Rectal smooth muscle tissue (tissue), 1 donor: ENCODE measurements at regions not wholly inside any gene's neighbourhood (a gene's known extent, or its start where the extent isn't known, plus 50 kb on each side); places are given as distances from the start of the nearest gene placed in this dataset.

Source experiments
- H3K27ac ChIP-seq: one replicate; pipeline ENCODE4 v1.7.0; 2013; ENCODE audit warnings: low read depth, low read length, inconsistent platforms
- H3K27me3 ChIP-seq: one replicate; pipeline ENCODE4 v1.7.0; 2013; ENCODE audit warnings: low read length; ENCODE audit not compliant: control insufficient read depth, insufficient read depth
- H3K36me3 ChIP-seq: one replicate; pipeline ENCODE4 v1.7.0; 2013; ENCODE audit warnings: low read length; ENCODE audit not compliant: control insufficient read depth, insufficient read depth
- H3K4me1 ChIP-seq: one replicate; pipeline ENCODE4 v1.7.0; 2013; ENCODE audit warnings: low read length; ENCODE audit not compliant: control insufficient read depth, insufficient read depth
- H3K4me3 ChIP-seq: one replicate; pipeline ENCODE4 v1.7.0; 2013; ENCODE audit warnings: low read length
- H3K9ac ChIP-seq: one replicate; pipeline ENCODE4 v1.7.0; 2013; ENCODE audit warnings: low read length

DNA sequence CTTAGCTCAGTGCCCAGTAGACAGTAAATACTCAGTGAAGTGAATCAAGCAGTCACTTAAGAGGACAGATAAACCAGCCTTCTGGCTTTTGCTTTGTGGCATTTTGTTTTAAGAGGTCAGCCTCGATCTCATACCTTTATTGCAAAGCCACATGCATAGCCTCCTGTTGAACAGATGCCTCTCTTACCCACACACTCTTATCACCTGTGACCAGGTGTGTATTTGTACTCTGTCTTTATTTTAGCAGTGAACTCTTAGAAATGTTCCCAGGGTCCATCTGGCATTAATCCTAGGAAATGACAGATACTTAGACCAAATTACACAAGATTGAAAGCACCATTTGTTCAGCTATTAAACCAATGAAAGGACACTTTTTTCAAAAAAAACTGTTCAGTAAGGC, 1426.5 kb downstream of the CDH11 start:
- Histone ChIP-seq H3K27ac (no peak overlapping the region), H3K9ac (no peak overlapping the region), H3K27me3 (no peaks in the 10 kb centered on the region), H3K4me1 (no peaks in the 10 kb centered on the region), H3K4me3 (no peak overlapping the region), H3K36me3 (no peaks in the 10 kb centered on the region)

GRCh38 chr16:63690961-63691360, 1430.9 kb downstream of the CDH11 start:
- Histone ChIP-seq H3K27me3 (no peaks in the 10 kb centered on the region), H3K4me1 (no peaks in the 10 kb centered on the region), H3K9ac (no peak overlapping the region), H3K36me3 (no peaks in the 10 kb centered on the region), H3K27ac (no peak overlapping the region), H3K4me3 (no peak overlapping the region)

DNA sequence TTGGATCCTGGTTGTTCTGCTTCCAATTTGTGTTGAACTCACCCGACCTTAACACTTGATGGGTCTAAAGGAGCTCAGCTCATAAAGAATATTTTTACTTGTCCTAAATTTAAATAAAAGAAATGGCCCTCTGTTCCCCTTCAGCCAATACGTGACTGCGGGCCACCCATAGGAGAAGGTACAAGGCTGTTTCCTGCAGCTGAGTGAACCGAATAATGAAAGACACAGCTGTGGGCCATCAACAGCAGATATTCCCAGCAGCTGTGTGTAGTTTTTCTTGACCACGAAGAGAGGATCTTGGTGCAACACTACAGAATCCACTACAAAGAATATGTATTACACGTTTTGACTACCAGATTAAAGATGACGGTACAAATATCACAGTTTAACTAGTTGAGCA, 1431.6 kb downstream of the CDH11 start:
- H3K27ac ChIP-seq = no peak overlapping the region
- no peak overlapping the region for H3K9ac ChIP-seq
- H3K4me1 ChIP-seq = no peaks in the 10 kb centered on the region
- H3K36me3 ChIP-seq = no peaks in the 10 kb centered on the region
- H3K27me3 ChIP-seq = no peaks in the 10 kb centered on the region
- no peak overlapping the region for H3K4me3 ChIP-seq

- no peak overlapping the region for H3K27ac ChIP-seq
- no peaks in the 10 kb centered on the region for H3K27me3 ChIP-seq
- no peak overlapping the region for H3K4me3 ChIP-seq
- H3K36me3 ChIP-seq = no peaks in the 10 kb centered on the region
- no peak overlapping the region for H3K9ac ChIP-seq
- H3K4me1 ChIP-seq = no peaks in the 10 kb centered on the region
Measured at GRCh38 chr16:63689068-63689467, 1432.8 kb downstream of the CDH11 start.

DNA sequence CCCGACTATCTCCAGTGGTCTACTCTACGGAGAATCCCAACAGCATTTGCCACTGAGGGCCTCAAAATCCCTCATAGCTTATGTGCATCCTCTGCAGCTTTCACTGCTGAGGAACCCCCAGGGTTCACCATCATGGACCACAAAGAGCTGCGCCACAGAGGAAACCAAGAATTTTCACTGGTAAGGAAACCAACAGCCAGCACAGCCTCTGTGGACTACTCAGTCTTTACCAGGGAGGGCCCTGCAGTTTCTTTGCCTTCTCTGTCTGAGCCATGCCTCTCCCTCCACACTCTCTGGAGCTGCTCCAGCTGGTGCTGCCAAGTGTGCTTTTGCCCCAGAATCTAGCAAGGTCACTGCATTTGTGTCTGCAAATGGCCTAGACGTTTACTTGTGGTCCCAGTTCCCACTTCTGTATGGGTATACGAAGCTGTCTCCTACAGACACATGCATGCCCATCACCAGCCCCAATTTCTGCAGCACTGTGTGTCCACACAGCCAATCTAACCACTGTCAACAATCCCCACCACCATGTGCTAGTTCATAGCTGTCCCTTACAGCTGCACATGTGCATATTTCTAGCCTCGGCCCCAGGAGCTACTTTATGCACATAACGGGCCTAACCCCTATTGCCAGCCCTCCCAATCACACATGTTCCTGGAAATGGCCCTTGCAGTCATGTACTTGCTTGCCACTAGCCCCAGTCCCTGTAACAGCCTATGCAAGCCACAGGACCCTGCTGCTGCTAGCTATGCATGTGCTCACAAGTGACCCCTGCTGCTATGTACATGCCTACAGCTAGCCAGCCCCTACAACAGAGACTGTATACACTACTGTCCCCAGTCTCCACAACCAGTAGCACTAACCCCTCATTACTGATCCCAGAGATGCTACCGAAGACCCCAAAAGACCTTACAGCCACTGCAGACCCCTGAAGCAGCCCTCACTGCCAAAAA, 1437.4 kb downstream of the CDH11 start:
- Histone ChIP-seq H3K4me3 (no peak overlapping the region), H3K9ac (no peak overlapping the region), H3K4me1 (no peaks in the 10 kb centered on the region), H3K27ac (no peak overlapping the region), H3K27me3 (no peaks in the 10 kb centered on the region), H3K36me3 (no peaks in the 10 kb centered on the region)

- H3K4me1 ChIP-seq = no peaks in the 10 kb centered on the region
- no peaks in the 10 kb centered on the region for H3K27me3 ChIP-seq
- no peak overlapping the region for H3K27ac ChIP-seq
- H3K36me3 ChIP-seq = no peaks in the 10 kb centered on the region
- no peak overlapping the region for H3K9ac ChIP-seq
- H3K4me3 ChIP-seq = no peak overlapping the region
Measured at GRCh38 chr16:63682844-63683243, 1439.0 kb downstream of the CDH11 start.

- H3K4me1 ChIP-seq = no peaks in the 10 kb centered on the region
- H3K4me3 ChIP-seq = no peak overlapping the region
- H3K36me3 ChIP-seq = no peaks in the 10 kb centered on the region
- no peaks in the 10 kb centered on the region for H3K27me3 ChIP-seq
- no peak overlapping the region for H3K9ac ChIP-seq
- no peak overlapping the region for H3K27ac ChIP-seq
Measured at GRCh38 chr16:63672493-63672892, 1449.4 kb downstream of the CDH11 start.

DNA sequence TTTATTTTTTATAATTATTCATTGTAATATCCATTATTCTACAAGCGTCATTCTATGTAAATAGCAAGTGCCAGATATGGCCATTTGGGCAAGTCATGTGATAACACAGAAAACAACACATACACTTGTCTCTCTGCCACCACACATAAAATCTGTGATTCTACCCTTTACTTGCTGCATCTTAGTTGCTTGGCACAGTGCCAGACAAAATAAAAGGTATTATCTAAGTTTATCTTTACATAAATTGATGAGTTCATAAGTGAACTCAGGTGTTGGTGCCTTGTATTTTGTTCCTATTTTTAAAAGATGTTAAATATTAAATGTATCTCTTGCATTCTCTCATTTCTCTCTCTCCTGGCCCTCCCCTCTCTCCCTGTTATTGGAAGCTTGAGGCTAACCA, 1458.7 kb downstream of the CDH11 start:
- Histone ChIP-seq H3K27me3 (no peaks in the 10 kb centered on the region), H3K4me3 (no peak overlapping the region), H3K36me3 (no peaks in the 10 kb centered on the region), H3K27ac (no peak overlapping the region), H3K4me1 (no peaks in the 10 kb centered on the region), H3K9ac (no peak overlapping the region)

- H3K36me3 ChIP-seq = no peaks in the 10 kb centered on the region
- H3K4me3 ChIP-seq = no peak overlapping the region
- H3K4me1 ChIP-seq = no peaks in the 10 kb centered on the region
- no peak overlapping the region for H3K9ac ChIP-seq
- no peak overlapping the region for H3K27ac ChIP-seq
- H3K27me3 ChIP-seq = no peaks in the 10 kb centered on the region
Measured at GRCh38 chr16:63655846-63656245, 1466.0 kb downstream of the CDH11 start.

GRCh38 chr16:63653044-63653839, 1468.6 kb downstream of the CDH11 start:
- Histone ChIP-seq H3K4me3 (no peak overlapping the region), H3K27ac (no peak overlapping the region), H3K27me3 (no peaks in the 10 kb centered on the region), H3K4me1 (no peaks in the 10 kb centered on the region), H3K9ac (no peak overlapping the region), H3K36me3 (no peaks in the 10 kb centered on the region)

GRCh38 chr16:63652091-63652490, 1469.8 kb downstream of the CDH11 start:
- no peak overlapping the region for H3K27ac ChIP-seq
- H3K4me1 ChIP-seq = no peaks in the 10 kb centered on the region
- no peaks in the 10 kb centered on the region for H3K36me3 ChIP-seq
- H3K9ac ChIP-seq = no peak overlapping the region
- H3K4me3 ChIP-seq = no peak overlapping the region
- H3K27me3 ChIP-seq = no peaks in the 10 kb centered on the region

DNA sequence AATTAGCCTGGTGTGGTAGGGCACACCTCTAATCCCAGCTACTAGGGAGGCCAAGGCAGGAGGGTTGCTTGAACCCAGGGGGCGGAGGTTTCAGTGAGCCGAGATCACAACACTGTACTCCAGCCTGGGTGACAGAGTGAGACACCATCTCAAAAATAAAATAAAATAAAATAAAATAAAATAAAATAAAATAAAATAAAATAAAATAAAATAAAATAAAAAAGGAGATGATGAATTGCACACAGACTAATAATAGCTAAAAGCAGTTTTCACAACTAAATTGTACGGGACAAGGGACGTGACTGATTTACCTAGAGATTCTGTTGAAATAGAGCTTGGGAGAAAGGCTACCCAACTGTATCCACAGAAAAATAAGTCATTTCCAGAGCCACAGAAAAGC, 1471.3 kb downstream of the CDH11 start:
- no peak overlapping the region for H3K4me3 ChIP-seq
- H3K27me3 ChIP-seq = no peaks in the 10 kb centered on the region
- H3K4me1 ChIP-seq = no peaks in the 10 kb centered on the region
- no peak overlapping the region for H3K27ac ChIP-seq
- H3K36me3 ChIP-seq = no peaks in the 10 kb centered on the region
- H3K9ac ChIP-seq = no peak overlapping the region
